GM12872 (cell line): ENCODE measurements at regions not wholly inside any gene's neighbourhood (a gene's known extent, or its start where the extent isn't known, plus 50 kb on each side); places are given as distances from the start of the nearest gene placed in this dataset.
A peak's percentile ranks its signal among the peaks of the same experiment; 100 is the strongest.

ENCODE experiments used
- TF ChIP-seq, protein P1 (sequence below): IDR thresholded peaks from 3 replicates; pipeline ENCODE4 v1.5.1; 2011; ENCODE audit warnings: low read depth, mild to moderate bottlenecking, low read length, moderate library complexity; ENCODE audit not compliant: insufficient read depth

DNA sequence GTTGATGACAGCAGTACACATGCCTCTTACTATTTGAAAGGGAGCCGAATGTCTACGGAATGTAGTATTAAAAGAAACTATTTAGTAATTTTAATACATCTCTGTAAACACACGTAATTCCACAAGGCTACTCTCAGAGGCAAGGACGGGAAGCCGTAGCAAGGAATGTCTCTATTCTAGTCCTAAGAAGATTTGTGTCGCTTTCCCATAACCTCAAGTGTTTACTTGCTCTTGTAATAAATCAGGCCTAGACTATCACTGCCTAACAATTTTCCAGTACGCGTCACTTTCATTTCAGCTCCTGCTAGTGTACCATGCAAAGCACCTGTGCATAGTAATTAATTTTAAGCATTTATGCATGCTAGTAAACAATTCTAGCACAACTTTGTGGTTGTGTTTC is 86.7 kb downstream of the OR13H1 start:
- TF ChIP-seq, protein P1, sequence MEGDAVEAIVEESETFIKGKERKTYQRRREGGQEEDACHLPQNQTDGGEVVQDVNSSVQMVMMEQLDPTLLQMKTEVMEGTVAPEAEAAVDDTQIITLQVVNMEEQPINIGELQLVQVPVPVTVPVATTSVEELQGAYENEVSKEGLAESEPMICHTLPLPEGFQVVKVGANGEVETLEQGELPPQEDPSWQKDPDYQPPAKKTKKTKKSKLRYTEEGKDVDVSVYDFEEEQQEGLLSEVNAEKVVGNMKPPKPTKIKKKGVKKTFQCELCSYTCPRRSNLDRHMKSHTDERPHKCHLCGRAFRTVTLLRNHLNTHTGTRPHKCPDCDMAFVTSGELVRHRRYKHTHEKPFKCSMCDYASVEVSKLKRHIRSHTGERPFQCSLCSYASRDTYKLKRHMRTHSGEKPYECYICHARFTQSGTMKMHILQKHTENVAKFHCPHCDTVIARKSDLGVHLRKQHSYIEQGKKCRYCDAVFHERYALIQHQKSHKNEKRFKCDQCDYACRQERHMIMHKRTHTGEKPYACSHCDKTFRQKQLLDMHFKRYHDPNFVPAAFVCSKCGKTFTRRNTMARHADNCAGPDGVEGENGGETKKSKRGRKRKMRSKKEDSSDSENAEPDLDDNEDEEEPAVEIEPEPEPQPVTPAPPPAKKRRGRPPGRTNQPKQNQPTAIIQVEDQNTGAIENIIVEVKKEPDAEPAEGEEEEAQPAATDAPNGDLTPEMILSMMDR = no peak

DNA sequence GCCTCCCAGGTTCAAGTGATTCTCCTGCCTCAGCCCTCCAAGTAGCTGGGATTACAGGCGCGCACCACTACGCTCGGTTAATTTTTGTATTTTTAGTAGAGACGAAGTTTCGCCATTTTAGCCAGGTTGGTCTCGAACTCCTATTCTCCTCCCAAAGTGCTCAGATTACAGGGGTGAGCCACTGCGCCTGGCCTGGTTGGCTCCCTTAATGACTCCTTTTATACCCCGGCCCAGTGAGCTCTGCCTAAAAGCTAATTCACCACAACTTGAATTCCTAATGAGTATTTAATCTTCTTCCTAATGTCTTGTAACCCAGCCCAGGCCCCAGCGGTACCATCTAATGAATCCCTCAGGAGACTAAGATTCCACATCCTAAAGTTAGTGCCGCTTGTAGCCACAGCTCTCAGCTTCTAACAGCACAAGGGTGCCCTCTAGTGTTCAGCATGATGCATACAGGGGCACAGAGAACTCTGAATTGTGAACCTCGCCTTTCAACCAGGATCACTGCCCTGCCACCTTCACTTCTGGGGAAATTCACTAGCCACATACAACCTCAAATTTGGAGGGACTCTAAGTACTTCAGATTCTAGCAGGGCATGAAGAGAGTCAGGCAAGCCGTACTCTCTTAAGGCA is 89.5 kb downstream of the OR13H1 start:
- TF ChIP-seq, protein P1 = peak; percentile 76

DNA sequence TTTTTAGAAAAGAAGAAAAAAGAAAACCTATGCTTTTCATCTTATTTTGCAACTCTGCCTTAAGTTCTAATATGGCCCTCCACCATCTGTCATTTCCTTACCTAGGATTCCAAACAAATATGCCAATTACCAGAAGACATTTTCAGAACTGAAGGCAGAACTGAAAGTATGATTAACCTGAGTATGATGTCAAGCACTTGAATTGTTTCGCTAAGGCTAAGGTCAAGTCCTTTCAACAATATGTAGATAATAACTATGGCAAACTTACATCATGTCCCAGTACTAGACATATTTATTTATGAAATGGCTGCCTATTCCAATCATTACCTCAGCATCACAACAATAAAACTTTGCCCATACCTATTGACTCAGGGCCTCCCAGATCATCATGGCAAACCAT is 91.0 kb downstream of the OR13H1 start:
- TF ChIP-seq, protein P1 = no peak

DNA sequence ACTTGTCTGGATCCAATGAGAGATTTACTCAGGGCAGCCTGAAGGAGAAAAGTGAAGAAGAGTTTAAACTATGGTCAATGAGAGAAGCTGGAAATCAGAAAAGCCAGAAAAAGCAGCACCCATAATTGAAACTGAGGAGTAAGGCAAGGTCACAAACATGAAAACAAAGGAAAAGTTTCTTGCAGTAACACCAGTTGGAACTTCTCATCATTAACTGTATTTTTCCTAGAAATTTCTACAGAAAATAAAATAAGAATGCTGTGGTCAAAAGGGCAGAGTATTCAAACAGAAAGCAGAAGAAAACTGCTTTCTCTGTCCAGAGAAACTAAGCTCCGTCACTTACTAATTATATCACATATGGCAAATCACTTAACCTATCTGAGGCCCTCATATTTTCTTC is 102.2 kb downstream of the OR13H1 start:
- TF ChIP-seq, protein P1 = no peak

GRCh38 chrX:131649741-131650140 is 105.9 kb downstream of the OR13H1 start:
- TF ChIP-seq, protein P1 = no peak

DNA sequence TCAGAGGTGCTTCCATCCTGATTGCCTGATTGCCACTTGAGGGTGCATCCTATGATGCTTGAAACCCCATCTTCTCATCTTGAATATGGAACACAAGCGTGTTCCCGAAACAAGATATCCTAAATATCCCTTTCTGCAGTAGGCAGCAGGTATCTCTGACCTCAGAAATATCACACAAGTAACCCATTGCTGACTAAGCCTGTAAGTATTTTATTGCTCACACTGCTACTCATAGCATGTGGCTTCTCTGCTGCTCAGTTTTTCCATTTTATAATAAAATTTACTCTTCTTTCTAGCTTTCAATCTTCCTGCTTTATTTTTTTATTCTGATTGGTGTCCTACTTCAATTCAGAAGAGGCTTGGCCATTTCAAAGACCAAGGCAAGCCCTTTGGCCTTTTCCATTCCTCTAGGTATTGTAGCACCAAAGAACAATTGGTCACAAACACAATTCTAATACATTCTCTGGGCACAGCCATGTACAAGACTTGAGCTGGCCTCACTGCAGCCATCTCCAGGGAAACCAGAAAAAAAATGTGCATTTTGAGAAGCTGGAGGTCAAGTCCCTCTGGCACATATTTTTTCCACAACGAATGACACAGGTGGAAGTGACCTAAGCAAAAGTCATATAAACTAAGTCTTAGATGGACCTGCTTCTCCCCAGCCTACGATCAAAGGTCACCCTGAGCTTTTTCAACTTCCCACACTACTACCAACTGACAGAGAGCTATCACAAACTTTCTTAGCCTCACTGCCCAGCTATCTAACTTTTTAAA is 107.0 kb downstream of the OR13H1 start:
- TF ChIP-seq, protein P1 = no peak

- TF ChIP-seq, protein P1 = no peak
Measured at GRCh38 chrX:131671735-131672134, 127.9 kb downstream of the OR13H1 start.
